ENCODE measurements at regions not wholly inside any gene's neighbourhood (a gene's known extent, or its start where the extent isn't known, plus 50 kb on each side); places are given as distances from the start of the nearest gene placed in this dataset.

GRCh38 chr5:109532773-109533364, 123.1 kb upstream of the PJA2 start:
- TF ChIP-seq POLR2AphosphoS5 (IDR thresholded peaks at IDR 0.05; ENCODE audit: insufficient read depth, low read depth, low read length) (no peak), POLR2A (IDR thresholded peaks at IDR 0.05; ENCODE audit: low read depth, low read length) (no peak), CTCF (IDR thresholded peaks at IDR 0.05; ENCODE audit: extremely low read depth in 1 of 2, insufficient read depth in 1 of 2, low read depth in 1 of 2, low read length in 2 of 2) (no peak), GATA2 (IDR thresholded peaks at IDR 0.05; ENCODE audit: insufficient read depth, insufficient read length, low read depth, low read length) (no peak), MYC (IDR thresholded peaks at IDR 0.05; ENCODE audit: low read depth, low read length) (no peak), FOS (IDR thresholded peaks at IDR 0.05; ENCODE audit: borderline replicate concordance, insufficient read depth, low read length) (no peak), EZH2 (IDR thresholded peaks at IDR 0.05; ENCODE audit: borderline replicate concordance, low read depth, low read length, severe bottlenecking) (no peak)
- TF ChIP-seq, protein P1, sequence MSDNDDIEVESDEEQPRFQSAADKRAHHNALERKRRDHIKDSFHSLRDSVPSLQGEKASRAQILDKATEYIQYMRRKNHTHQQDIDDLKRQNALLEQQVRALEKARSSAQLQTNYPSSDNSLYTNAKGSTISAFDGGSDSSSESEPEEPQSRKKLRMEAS (IDR thresholded peaks at IDR 0.05; ENCODE audit: insufficient read depth, insufficient read length), result no peak
- Histone ChIP-seq H3K4me1 (ENCODE audit: control insufficient read depth, extremely low read depth, insufficient read depth, low read length) (no peaks in the 10 kb centered on the region), H3K27ac (ENCODE audit: insufficient read depth, low read depth, low read length) (no peak overlapping the region), H3K4me3 (replicated peaks in 1 of 3; ENCODE audit: insufficient read depth in 1 of 3, low read depth in 1 of 3, low read length in 3 of 3) (no peak overlapping the region), H3K9me1 (replicated peaks; ENCODE audit: control insufficient read depth, extremely low read depth, insufficient read depth, low read length) (no peaks in the 10 kb centered on the region), H3K27me3 (ENCODE audit: control insufficient read depth in 2 of 2, insufficient read depth in 2 of 2, low read length in 2 of 2) (no peaks in the 10 kb centered on the region), H3K79me2 (ENCODE audit: control insufficient read depth, insufficient read depth, low read length) (no peaks in the 10 kb centered on the region), H3K9ac (replicated peaks; ENCODE audit: extremely low read depth, insufficient read depth, low read length) (no peak overlapping the region), H3K4me2 (ENCODE audit: insufficient read depth, low read length) (no peak overlapping the region), H3K36me3 (ENCODE audit: control insufficient read depth in 2 of 2, extremely low read depth in 1 of 2, insufficient read depth in 2 of 2, low read length in 2 of 2) (no peaks in the 10 kb centered on the region), H3K9me3 (replicated peaks; ENCODE audit: control insufficient read depth, insufficient read depth, low read length) (no peaks in the 10 kb centered on the region), H2AFZ (ENCODE audit: low read depth, low read length) (no peak overlapping the region), H4K20me1 (replicated peaks; ENCODE audit: control insufficient read depth, extremely low read depth, insufficient read depth, low read length) (no peaks in the 10 kb centered on the region)
- dilution Hi-C loops (cut with MboI; ENCODE audit: extremely low pct_ligation_motif_present, low sequenced_read_pairs), result no loop called here
- no peak for FAIRE-seq
- BruUV-seq (replicated peaks), result no TSS peak
- ChIA-PET CTCF (interaction anchor here (1.3 kb wide), 1 partner anchor 17 kb away, joined by 4 read pairs; no protein-coding TSS in a partner anchor), POLR2A (no interaction called here)
- intact Hi-C loops (cut with micrococcal nuclease), result no loop called here
- DNase-seq (ENCODE audit: low read depth, low spot score), result no peak
